B cell (primary cell): ENCODE measurements at regions not wholly inside any gene's neighbourhood (a gene's known extent, or its start where the extent isn't known, plus 50 kb on each side); places are given as distances from the start of the nearest gene placed in this dataset.

Source experiments
- ATAC-seq: fragments of 200-7000 bp; cut with Tn5 transposase; one replicate; pipeline ENCODE4 v1.10.0; 2021; ENCODE audit warnings: low read depth, mild to moderate bottlenecking, moderate number of reproducible peaks, moderate library complexity
- CTCF ChIA-PET: fragments of 350-600 bp; sonication (Branson Sonifier 250); formaldehyde crosslinking; loops from one replicate; lab custom pipeline; 2021; ENCODE audit warnings: antibody characterized with exemption, inconsistent platforms; lab: Charles Lee
- POLR2A ChIA-PET: fragments of 350-600 bp; sonication (Branson Sonifier 250); formaldehyde crosslinking; loops from one replicate; lab custom pipeline; 2021; ENCODE audit warnings: antibody characterized with exemption; lab: Charles Lee
- DNase-seq: peaks from one replicate; pipeline ENCODE4 v3.0.0; 2013
- H2AFZ ChIP-seq: 2 replicates; pipeline ENCODE4 v1.6.1; 2012; ENCODE audit warnings: mild to moderate bottlenecking, low read depth, low read length; ENCODE audit not compliant: insufficient read depth, poor library complexity, severe bottlenecking
- H3K27ac ChIP-seq, 2 donors: 1 replicate in 1 of 2; 2 replicates in 1 of 2; pipeline ENCODE4 v1.5.1; 2012 to 2013; ENCODE audit warnings: low read length in 2 of 2, mild to moderate bottlenecking in 2 of 2, moderate library complexity in 1 of 2
- H3K27me3 ChIP-seq, 4 experiments: fragments of 200-600 bp in 1 of 4; sonication (generic) in 1 of 4; replicated peaks in 1 of 4; 1 replicate in 2 of 4; 2 replicates in 2 of 4; pipeline versions ENCODE4 v1.6.1 to v1.7.0; 2013 to 2016; ENCODE audit warnings: low read length in 3 of 4, mild to moderate bottlenecking in 2 of 4, mixed read lengths in 1 of 4, moderate library complexity in 1 of 4; ENCODE audit not compliant: insufficient read depth in 4 of 4, control insufficient read depth in 3 of 4; ENCODE audit errors: control extremely low read depth in 1 of 4
- H3K36me3 ChIP-seq, 2 experiments: replicated peaks in 1 of 2; 1 replicate in 1 of 2; 2 replicates in 1 of 2; pipeline versions ENCODE4 v1.6.1 to v1.7.1; 2013; ENCODE audit warnings: low read length in 1 of 2; ENCODE audit not compliant: insufficient read depth in 2 of 2, control insufficient read depth in 1 of 2; ENCODE audit errors: control extremely low read depth in 1 of 2, extremely low read depth in 1 of 2
- H3K4me1 ChIP-seq, 2 donors: fragments of 200-600 bp in 1 of 2; sonication (generic) in 1 of 2; 1 replicate in 1 of 2; 2 replicates in 1 of 2; pipeline versions ENCODE4 v1.5.1 to v1.6.1; 2013 to 2017; ENCODE audit warnings: low read length in 2 of 2; ENCODE audit not compliant: control insufficient read depth in 2 of 2, insufficient read depth in 2 of 2
- H3K4me2 ChIP-seq: replicated peaks from 2 replicates; pipeline ENCODE3; 2012; ENCODE audit warnings: mild to moderate bottlenecking, low read depth, low read length; ENCODE audit not compliant: poor library complexity, severe bottlenecking
- H3K4me3 ChIP-seq, 5 experiments: fragments of 200-600 bp in 1 of 5; sonication (generic) in 1 of 5; 1 replicate in 3 of 5; 2 replicates in 2 of 5; pipeline versions ENCODE4 v1.5.1 to v1.7.0; 2011 to 2016; ENCODE audit warnings: low read length in 4 of 5, mild to moderate bottlenecking in 4 of 5, low read depth in 2 of 5, control low read depth in 1 of 5, moderate library complexity in 1 of 5; ENCODE audit not compliant: insufficient read depth in 1 of 5; ENCODE audit errors: control extremely low read depth in 1 of 5, extremely low read depth in 1 of 5
- H3K79me2 ChIP-seq: fragments of 200-600 bp; sonication (generic); one replicate; pipeline ENCODE4 v1.6.0; 2016; ENCODE audit warnings: low read length; ENCODE audit not compliant: control insufficient read depth, insufficient read depth
- H3K9ac ChIP-seq: fragments of 200-600 bp; sonication (generic); 2 replicates; pipeline ENCODE4 v1.6.1; 2017; ENCODE audit warnings: mild to moderate bottlenecking, low read length, moderate library complexity
- H3K9me3 ChIP-seq, 3 donors: one replicate each; pipeline versions ENCODE4 v1.6.1 to v1.7.1; 2013; ENCODE audit warnings: low read length in 2 of 3; ENCODE audit not compliant: control insufficient read depth in 2 of 3, insufficient read depth in 1 of 3; ENCODE audit errors: control extremely low read depth in 1 of 3
- H4K20me1 ChIP-seq: 2 replicates; pipeline ENCODE4 v1.6.0; 2012; ENCODE audit warnings: mild to moderate bottlenecking, low read length; ENCODE audit not compliant: insufficient read depth, control insufficient read depth, poor library complexity, severe bottlenecking
- H3K27ac Mint-ChIP-seq: one replicate; pipeline ENCODE4 v1.8.0; 2021; ENCODE audit warnings: mixed read lengths
- H3K27me3 Mint-ChIP-seq: one replicate; pipeline ENCODE4 v1.8.0; 2021; ENCODE audit warnings: mixed read lengths
- H3K4me1 Mint-ChIP-seq: one replicate; pipeline ENCODE4 v1.8.0; 2021; ENCODE audit warnings: mixed read lengths
- H3K4me3 Mint-ChIP-seq: one replicate; pipeline ENCODE4 v1.8.0; 2021; ENCODE audit warnings: mixed read lengths
- H3K9me3 Mint-ChIP-seq: one replicate; pipeline ENCODE4 v1.8.0; 2022; ENCODE audit warnings: mixed read lengths; ENCODE audit not compliant: insufficient read depth
- EZH2 ChIP-seq: IDR thresholded peaks from 2 replicates; pipeline ENCODE4 v1.6.1; 2012; ENCODE audit warnings: borderline replicate concordance, low read depth, mild to moderate bottlenecking, moderate library complexity, low read length; ENCODE audit not compliant: insufficient read depth, poor library complexity, severe bottlenecking
- WGBS: methylation state at CpG from one replicate; pipeline ENCODE4 v1.1.5; 2013; ENCODE audit warnings: missing lambda C conversion rate; ENCODE audit not compliant: insufficient coverage; 5-methylcytosine and 5-hydroxymethylcytosine counted together
- intact Hi-C: fragments of 100-400 bp; cut with micrococcal nuclease; formaldehyde crosslinking; loops from one replicate; pipeline ENCODE4 v1.10.0; 2022
- TF ChIP-seq, protein P1 (sequence below): fragments of 200-600 bp; IDR thresholded peaks from one replicate; pipeline ENCODE4 v1.8.0; 2022; ENCODE audit warnings: antibody characterized with exemption, mild to moderate bottlenecking

DNA sequence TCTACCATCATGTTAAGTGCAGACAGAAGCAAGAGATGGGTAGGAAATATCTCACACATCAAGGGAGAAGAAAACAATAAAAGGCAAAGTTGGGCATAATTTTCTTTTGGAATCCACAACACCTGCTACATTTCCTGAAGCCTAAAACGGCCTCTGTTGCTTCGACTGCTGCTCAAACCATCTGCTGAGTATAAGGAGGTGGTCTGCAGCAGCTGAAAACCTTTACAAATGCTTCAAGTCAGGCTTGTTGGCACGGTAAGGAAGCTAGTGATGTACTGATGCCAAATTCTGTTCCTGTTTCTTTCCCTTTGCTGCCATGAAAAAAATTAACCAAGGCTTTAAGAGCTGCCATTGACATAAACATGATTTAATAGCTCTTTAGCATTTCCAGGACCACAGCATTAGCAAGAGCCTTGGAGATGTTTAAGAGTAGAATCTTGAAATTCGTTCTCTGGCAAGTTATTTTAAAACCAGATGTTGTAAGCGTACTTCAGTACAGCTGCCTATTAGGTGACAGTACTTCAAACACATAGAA is 75.6 kb downstream of the DMRTA1 start:
- no peak for DNase-seq
- no peaks in the 10 kb centered on the region for H3K27me3 Mint-ChIP-seq
- H3K27ac Mint-ChIP-seq, result no peak overlapping the region
- Histone ChIP-seq H3K27ac (no peak overlapping the region), H3K79me2 (no peaks in the 10 kb centered on the region), H3K9ac (no peak overlapping the region), H3K36me3 (no peaks in the 10 kb centered on the region), H3K4me1 (no peaks in the 10 kb centered on the region), H3K4me2 (no peak overlapping the region), H2AFZ (no peak overlapping the region), H3K9me3 (no peaks in the 10 kb centered on the region), H3K27me3 (no peaks in the 10 kb centered on the region), H3K4me3 (no peak overlapping the region), H4K20me1 (no peaks in the 10 kb centered on the region)
- no peak overlapping the region for H3K4me3 Mint-ChIP-seq
- H3K4me1 Mint-ChIP-seq, result no peaks in the 10 kb centered on the region
- WGBS, result 76% methylated on average over 3 of the region's 5 CpGs
- no peak for ATAC-seq
- no peak for TF ChIP-seq EZH2
- TF ChIP-seq, protein P1, sequence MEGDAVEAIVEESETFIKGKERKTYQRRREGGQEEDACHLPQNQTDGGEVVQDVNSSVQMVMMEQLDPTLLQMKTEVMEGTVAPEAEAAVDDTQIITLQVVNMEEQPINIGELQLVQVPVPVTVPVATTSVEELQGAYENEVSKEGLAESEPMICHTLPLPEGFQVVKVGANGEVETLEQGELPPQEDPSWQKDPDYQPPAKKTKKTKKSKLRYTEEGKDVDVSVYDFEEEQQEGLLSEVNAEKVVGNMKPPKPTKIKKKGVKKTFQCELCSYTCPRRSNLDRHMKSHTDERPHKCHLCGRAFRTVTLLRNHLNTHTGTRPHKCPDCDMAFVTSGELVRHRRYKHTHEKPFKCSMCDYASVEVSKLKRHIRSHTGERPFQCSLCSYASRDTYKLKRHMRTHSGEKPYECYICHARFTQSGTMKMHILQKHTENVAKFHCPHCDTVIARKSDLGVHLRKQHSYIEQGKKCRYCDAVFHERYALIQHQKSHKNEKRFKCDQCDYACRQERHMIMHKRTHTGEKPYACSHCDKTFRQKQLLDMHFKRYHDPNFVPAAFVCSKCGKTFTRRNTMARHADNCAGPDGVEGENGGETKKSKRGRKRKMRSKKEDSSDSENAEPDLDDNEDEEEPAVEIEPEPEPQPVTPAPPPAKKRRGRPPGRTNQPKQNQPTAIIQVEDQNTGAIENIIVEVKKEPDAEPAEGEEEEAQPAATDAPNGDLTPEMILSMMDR, result no peak
- ChIA-PET POLR2A (no interaction called here), CTCF (no interaction called here)
- intact Hi-C loops, result no loop called here
- H3K9me3 Mint-ChIP-seq, result no peaks in the 10 kb centered on the region

GRCh38 chr9:22528485-22528884 is 81.9 kb downstream of the DMRTA1 start:
- POLR2A ChIA-PET, result no interaction called here
- Mint-ChIP-seq H3K4me3 (no peak overlapping the region), H3K27ac (no peak overlapping the region), H3K4me1 (no peaks in the 10 kb centered on the region), H3K27me3 (no peaks in the 10 kb centered on the region), H3K9me3 (no peaks in the 10 kb centered on the region)
- Histone ChIP-seq H2AFZ (no peak overlapping the region), H3K79me2 (no peaks in the 10 kb centered on the region), H3K9me3 (no peaks in the 10 kb centered on the region), H3K36me3 (no peaks in the 10 kb centered on the region), H3K27me3 (no peaks in the 10 kb centered on the region), H3K27ac (no peak overlapping the region), H3K4me2 (no peak overlapping the region), H3K4me1 (no peaks in the 10 kb centered on the region), H4K20me1 (no peaks in the 10 kb centered on the region), H3K9ac (no peak overlapping the region), H3K4me3 (no peak overlapping the region)
- TF ChIP-seq, protein P1, result no peak
- TF ChIP-seq EZH2, result no peak
- ATAC-seq (no peak), DNase-seq (no peak)
- CTCF ChIA-PET, result no interaction called here
- intact Hi-C loops, result no loop called here
- no CpG with 5 or more reads among the region's 2 CpGs for WGBS
